HepG2 (cell line): ENCODE measurements at regions not wholly inside any gene's neighbourhood (a gene's known extent, or its start where the extent isn't known, plus 50 kb on each side); places are given as distances from the start of the nearest gene placed in this dataset.

Experiments
- ATAC-seq: fragments of 200-7000 bp; cut with Tn5 transposase; 3 replicates; pipeline ENCODE4 v1.9.1; 2020; ENCODE audit warnings: mild to moderate bottlenecking, moderate library complexity
- BruUV-seq: library from RNA; stranded (reverse); fragments of 400-500 nt; replicated peaks from 2 replicates; lab custom pipeline; 2021; lab: Mats Ljungman, UMichigan
- CTCF ChIA-PET: fragments of 300-600 bp; formaldehyde crosslinking; extraction: SDS; loops from one replicate; lab custom pipeline; 2021; ENCODE audit warnings: low total read pairs, inconsistent platforms, low intra/inter-chr PET ratio; lab: Yijun Ruan, JAX
- POLR2A ChIA-PET: fragments of 350-600 bp; sonication (Branson Sonifier 250); formaldehyde crosslinking; loops from one replicate; lab custom pipeline; 2020; ENCODE audit warnings: antibody characterized with exemption, inconsistent platforms; lab: Yijun Ruan, JAX
- DNase-seq: peaks from one replicate; pipeline ENCODE4 v3.0.0-alpha.2; 2015; ENCODE audit warnings: low spot score
- FAIRE-seq: peaks from 3 replicates; lab custom pipeline; 2011; peaks lifted over from hg19 to GRCh38; lab: Jason Lieb, UNC
- H2AFZ ChIP-seq: one replicate; pipeline ENCODE4 v1.6.1; 2011; ENCODE audit warnings: low read length, inconsistent platforms
- H3K27ac ChIP-seq: fragments of 300-600 bp; 3 replicates; pipeline ENCODE4 v1.8.0; 2011; ENCODE audit warnings: mixed run types, mild to moderate bottlenecking, mixed read lengths, low read length, inconsistent platforms; ENCODE audit not compliant: insufficient read depth; ENCODE audit errors: extremely low read length
- H3K27me3 ChIP-seq, 2 experiments: fragments of 200-600 bp in 1 of 2; 2 replicates in 1 of 2; 3 replicates in 1 of 2; pipeline versions ENCODE4 v1.6.0 to v1.8.0; 2011; ENCODE audit warnings: low read length in 2 of 2, mild to moderate bottlenecking in 2 of 2, moderate library complexity in 2 of 2, inconsistent platforms in 1 of 2; ENCODE audit not compliant: insufficient read depth in 2 of 2, control insufficient read depth in 1 of 2
- H3K36me3 ChIP-seq, 2 experiments: fragments of 200-600 bp in 1 of 2; replicated peaks in 1 of 2; 2 replicates in 1 of 2; 3 replicates in 1 of 2; pipeline versions ENCODE4 v1.5.1 to v1.8.0; 2011; ENCODE audit warnings: low read length in 2 of 2, inconsistent platforms in 1 of 2; ENCODE audit not compliant: insufficient read depth in 2 of 2, control insufficient read depth in 1 of 2
- H3K4me1 ChIP-seq: 2 replicates; pipeline ENCODE4 v1.5.1; 2012; ENCODE audit warnings: low read length, inconsistent platforms; ENCODE audit not compliant: insufficient read depth
- H3K4me2 ChIP-seq: 2 replicates; pipeline ENCODE4 v1.6.0; 2011; ENCODE audit warnings: low read depth, low read length, inconsistent platforms
- H3K4me3 ChIP-seq, 3 experiments: fragments of 200-600 bp in 1 of 3; sonication (generic), shearing (Covaris generic) in 1 of 3; replicated peaks in 1 of 3; 2 replicates each; pipeline ENCODE4 v1.5.1; 2011 to 2016; ENCODE audit warnings: low read length in 3 of 3, inconsistent platforms in 2 of 3, low read depth in 2 of 3, mild to moderate bottlenecking in 2 of 3, control low read depth in 1 of 3, mixed read lengths in 1 of 3; ENCODE audit not compliant: insufficient read depth in 1 of 3
- H3K79me2 ChIP-seq: one replicate; pipeline ENCODE4 v1.6.1; 2011; ENCODE audit warnings: low read length, inconsistent platforms; ENCODE audit not compliant: insufficient read depth
- H3K9ac ChIP-seq: 2 replicates; pipeline ENCODE4 v1.6.0; 2011; ENCODE audit warnings: mild to moderate bottlenecking, low read depth, low read length, inconsistent platforms; ENCODE audit not compliant: insufficient read depth
- H3K9me3 ChIP-seq: 2 replicates; pipeline ENCODE4 v1.5.1; 2012; ENCODE audit warnings: mild to moderate bottlenecking, low read length
- H4K20me1 ChIP-seq: 2 replicates; pipeline ENCODE4 v1.6.0; 2011; ENCODE audit warnings: inconsistent platforms, mild to moderate bottlenecking, low read length, moderate library complexity; ENCODE audit not compliant: insufficient read depth
- CEBPG ChIP-seq: IDR thresholded peaks from 2 replicates; pipeline ENCODE4 v1.6.1; 2016
- EHMT2 ChIP-seq: fragments of 200-600 bp; sonication (generic); IDR thresholded peaks from 2 replicates; pipeline ENCODE4 v1.7.0; 2017; ENCODE audit warnings: antibody characterized with exemption, low read depth, low read length, borderline replicate concordance
- FOXA1 ChIP-seq, 2 experiments: fragments of 450-650 bp in 1 of 2; sonication (generic) in 1 of 2; formaldehyde crosslinking in 1 of 2; IDR thresholded peaks; 2 replicates each; pipeline versions ENCODE4 v1.4.0 to v1.6.1; 2016 to 2020; ENCODE audit warnings: missing genetic modification reagents in 1 of 2
- FOXA3 ChIP-seq: IDR thresholded peaks from 2 replicates; pipeline ENCODE4 v1.6.1; 2016; ENCODE audit warnings: missing genetic modification reagents, missing compliant biosample characterization
- FOXM1 ChIP-seq: sonication (generic); formaldehyde crosslinking; IDR thresholded peaks from 2 replicates; pipeline ENCODE4 v1.5.0; 2020; ENCODE audit warnings: missing genetic modification reagents
- HDAC1 ChIP-seq: sonication (generic); formaldehyde crosslinking; IDR thresholded peaks from 2 replicates; pipeline ENCODE4 v1.5.1; 2020; ENCODE audit warnings: mild to moderate bottlenecking, missing genetic modification reagents
- MAFF ChIP-seq: IDR thresholded peaks from 2 replicates; pipeline ENCODE4 v1.6.1; 2011; ENCODE audit warnings: low read depth, low read length, improper control_type of control experiment
- NFE2L2 ChIP-seq: fragments of 150-350 bp; IDR thresholded peaks from 2 replicates; pipeline ENCODE4 v1.6.1; 2014; ENCODE audit warnings: low read length
- NFIC ChIP-seq: IDR thresholded peaks from 2 replicates; pipeline ENCODE4 v1.6.1; 2012; ENCODE audit warnings: mild to moderate bottlenecking, low read length, inconsistent platforms
- NR3C1 ChIP-seq: sonication (generic); formaldehyde crosslinking; IDR thresholded peaks from 2 replicates; pipeline ENCODE4 v1.4.0; 2020; ENCODE audit warnings: missing genetic modification reagents
- TBX2 ChIP-seq: sonication (generic); formaldehyde crosslinking; IDR thresholded peaks from 2 replicates; pipeline ENCODE4 v1.5.0; 2020; ENCODE audit warnings: missing genetic modification reagents, mild to moderate bottlenecking, borderline replicate concordance
- TBX3 ChIP-seq: fragments of 450-650 bp; IDR thresholded peaks from 2 replicates; pipeline ENCODE4 v1.6.1; 2017; ENCODE audit warnings: antibody characterized with exemption, mild to moderate bottlenecking, inconsistent platforms, borderline replicate concordance
- TFAP4 ChIP-seq: sonication (generic); IDR thresholded peaks from 2 replicates; pipeline ENCODE4 v1.6.1; 2016; ENCODE audit warnings: low read depth, borderline replicate concordance
- TOPORS ChIP-seq: sonication (generic); formaldehyde crosslinking; IDR thresholded peaks from 2 replicates; pipeline ENCODE4 v1.8.0; 2023; ENCODE audit warnings: mild to moderate bottlenecking, missing genetic modification reagents
- TP53 ChIP-seq: sonication (generic); formaldehyde crosslinking; conservative IDR thresholded peaks from 2 replicates; pipeline ENCODE4 v1.4.0; 2020; ENCODE audit warnings: missing genetic modification reagents
- ZFP82 ChIP-seq: sonication (generic); formaldehyde crosslinking; IDR thresholded peaks from 2 replicates; pipeline ENCODE4 v1.5.1; 2020; ENCODE audit warnings: mild to moderate bottlenecking, missing genetic modification reagents, borderline replicate concordance
- ZNF207 ChIP-seq: fragments of 450-650 bp; IDR thresholded peaks from 2 replicates; pipeline ENCODE4 v1.6.1; 2016; ENCODE audit warnings: antibody characterized with exemption, borderline replicate concordance
- ZNF263 ChIP-seq: sonication (generic); formaldehyde crosslinking; IDR thresholded peaks from 2 replicates; pipeline ENCODE4 v1.4.0; 2020; ENCODE audit warnings: missing genetic modification reagents
- ZNF597 ChIP-seq: sonication (generic); formaldehyde crosslinking; IDR thresholded peaks from 2 replicates; pipeline ENCODE4 v1.5.0; 2020; ENCODE audit warnings: missing genetic modification reagents
- ZNF883 ChIP-seq: sonication (generic); formaldehyde crosslinking; IDR thresholded peaks from 2 replicates; pipeline ENCODE4 v1.5.1; 2020; ENCODE audit warnings: mild to moderate bottlenecking, missing genetic modification reagents; ENCODE audit errors: not compliant biosample characterization
- WGBS: methylation state at CpG from one replicate; pipeline ENCODE4 v1.1.6; 2017; ENCODE audit warnings: low lambda C conversion rate; 5-methylcytosine and 5-hydroxymethylcytosine counted together
- in situ Hi-C: cut with HindIII; loops from 2 replicates; pipeline ENCODE4 v1.10.0; 2017; ENCODE audit warnings: low pct_unique_long_range_greater_than_20kb; ENCODE audit not compliant: extremely low pct_ligation_motif_present
- intact Hi-C: fragments of 100-400 bp; cut with micrococcal nuclease; formaldehyde crosslinking; loops from one replicate; pipeline ENCODE4 v1.10.0; 2022; ENCODE audit not compliant: unreplicated experiment
- TF ChIP-seq, protein P1 (sequence below): sonication (generic); formaldehyde crosslinking; IDR thresholded peaks from 2 replicates; pipeline ENCODE4 v1.4.0; 2020; ENCODE audit warnings: missing genetic modification reagents
- TF ChIP-seq, protein P2 (sequence below): sonication (generic); formaldehyde crosslinking; IDR thresholded peaks from 2 replicates; pipeline ENCODE4 v1.5.0; 2020; ENCODE audit warnings: missing genetic modification reagents

GRCh38 chr2:145845207-145845894 lies 1325.4 kb upstream of the ZEB2 start:
- H3K27me3 ChIP-seq = no peaks in the 10 kb centered on the region
- peaks cover 42% of the 10 kb centered on the region for H3K4me1 ChIP-seq
- in situ Hi-C loops = no loop called here
- CTCF ChIA-PET = interaction anchor here (0.6 kb wide), 1 partner anchor 83 kb away, joined by 4 read pairs; no protein-coding TSS in a partner anchor
- H3K36me3 ChIP-seq = no peaks in the 10 kb centered on the region
- no TSS peak for BruUV-seq
- DNase-seq (peak; percentile 41), FAIRE-seq (no peak), ATAC-seq (peak; percentile 74)
- H2AFZ ChIP-seq = no peak overlapping the region
- no peaks in the 10 kb centered on the region for H3K79me2 ChIP-seq
- H3K9ac ChIP-seq = no peak overlapping the region
- WGBS = 36% methylated on average over 2 of the region's 2 CpGs
- H3K27ac ChIP-seq = peak overlapping the region; percentile 17
- no peak overlapping the region; a peak in 1 of 6 replicates for H3K4me3 ChIP-seq
- no peaks in the 10 kb centered on the region for H3K9me3 ChIP-seq
- no peaks in the 10 kb centered on the region for H4K20me1 ChIP-seq
- H3K4me2 ChIP-seq = peak overlapping the region; percentile 42
- intact Hi-C loops = loop anchor here (1.0 to 5.0 kb wide), 2 partner anchors 22 to 68 kb away; no protein-coding TSS in a partner anchor
- POLR2A ChIA-PET = interaction anchor here (1.1 to 1.3 kb wide), 3 partner anchors 22 to 84 kb away, joined by 3 to 4 read pairs (median 4); no protein-coding TSS in a partner anchor
- TF ChIP-seq ZNF263 (CRISPR knock-in tag) (no peak), TP53 (CRISPR knock-in tag) (0 out of 2 replicates have a peak, but pooled peaks have one; percentile 12), ZNF597 (CRISPR knock-in tag) (no peak), TOPORS (CRISPR knock-in tag) (no peak), NFE2L2 (no peak), HDAC1 (no peak), EHMT2 (peak; percentile 16; the same call in 1 of the 2 replicates), FOXA1 (IDR thresholded peaks at IDR 0.05) (peak; percentile 91), FOXA1 (CRISPR knock-in tag; IDR thresholded peaks at IDR 0.05) (0 out of 2 replicates have a peak, but pooled peaks have one; percentile 11), NR3C1 (no peak), ZNF883 (CRISPR knock-in tag) (no peak), CEBPG (CRISPR knock-in tag) (peak; percentile 86), FOXA3 (CRISPR knock-in tag) (peak; percentile 77), FOXM1 (CRISPR knock-in tag) (no peak), MAFF (no peak), TFAP4 (0 out of 2 replicates have a peak, but pooled peaks have one; percentile 14), TBX2 (CRISPR knock-in tag) (no peak), NFIC (peak; percentile 75; the same call in 1 of the 2 replicates), TBX3 (0 out of 2 replicates have a peak, but pooled peaks have one; percentile 12), ZFP82 (CRISPR knock-in tag) (no peak), ZNF207 (no peak)
- TF ChIP-seq, protein P1, sequence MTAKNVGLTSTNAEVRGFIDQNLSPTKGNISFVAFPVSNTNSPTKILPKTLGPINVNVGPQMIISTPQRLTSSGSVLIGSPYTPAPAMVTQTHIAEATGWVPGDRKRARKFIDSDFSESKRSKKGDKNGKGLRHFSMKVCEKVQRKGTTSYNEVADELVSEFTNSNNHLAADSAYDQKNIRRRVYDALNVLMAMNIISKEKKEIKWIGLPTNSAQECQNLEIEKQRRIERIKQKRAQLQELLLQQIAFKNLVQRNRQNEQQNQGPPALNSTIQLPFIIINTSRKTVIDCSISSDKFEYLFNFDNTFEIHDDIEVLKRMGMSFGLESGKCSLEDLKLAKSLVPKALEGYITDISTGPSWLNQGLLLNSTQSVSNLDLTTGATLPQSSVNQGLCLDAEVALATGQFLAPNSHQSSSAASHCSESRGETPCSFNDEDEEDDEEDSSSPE (CRISPR knock-in tag) = no peak
- TF ChIP-seq, protein P2, sequence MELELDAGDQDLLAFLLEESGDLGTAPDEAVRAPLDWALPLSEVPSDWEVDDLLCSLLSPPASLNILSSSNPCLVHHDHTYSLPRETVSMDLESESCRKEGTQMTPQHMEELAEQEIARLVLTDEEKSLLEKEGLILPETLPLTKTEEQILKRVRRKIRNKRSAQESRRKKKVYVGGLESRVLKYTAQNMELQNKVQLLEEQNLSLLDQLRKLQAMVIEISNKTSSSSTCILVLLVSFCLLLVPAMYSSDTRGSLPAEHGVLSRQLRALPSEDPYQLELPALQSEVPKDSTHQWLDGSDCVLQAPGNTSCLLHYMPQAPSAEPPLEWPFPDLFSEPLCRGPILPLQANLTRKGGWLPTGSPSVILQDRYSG (CRISPR knock-in tag) = no peak
